GM19438 (cell line): ENCODE measurements at regions not wholly inside any gene's neighbourhood (a gene's known extent, or its start where the extent isn't known, plus 50 kb on each side); places are given as distances from the start of the nearest gene placed in this dataset.
"Not testable (repeated sequence)": the region's sequence is repeated elsewhere in the genome, so short reads cannot be mapped to it uniquely, and the experiment has no call there.

Experiments used
- ATAC-seq: cut with Tn5 transposase; IDR thresholded peaks from one replicate; pipeline ENCODE4 v1.9.1; 2021; ENCODE audit warnings: low read depth; ENCODE audit not compliant: unreplicated experiment

DNA sequence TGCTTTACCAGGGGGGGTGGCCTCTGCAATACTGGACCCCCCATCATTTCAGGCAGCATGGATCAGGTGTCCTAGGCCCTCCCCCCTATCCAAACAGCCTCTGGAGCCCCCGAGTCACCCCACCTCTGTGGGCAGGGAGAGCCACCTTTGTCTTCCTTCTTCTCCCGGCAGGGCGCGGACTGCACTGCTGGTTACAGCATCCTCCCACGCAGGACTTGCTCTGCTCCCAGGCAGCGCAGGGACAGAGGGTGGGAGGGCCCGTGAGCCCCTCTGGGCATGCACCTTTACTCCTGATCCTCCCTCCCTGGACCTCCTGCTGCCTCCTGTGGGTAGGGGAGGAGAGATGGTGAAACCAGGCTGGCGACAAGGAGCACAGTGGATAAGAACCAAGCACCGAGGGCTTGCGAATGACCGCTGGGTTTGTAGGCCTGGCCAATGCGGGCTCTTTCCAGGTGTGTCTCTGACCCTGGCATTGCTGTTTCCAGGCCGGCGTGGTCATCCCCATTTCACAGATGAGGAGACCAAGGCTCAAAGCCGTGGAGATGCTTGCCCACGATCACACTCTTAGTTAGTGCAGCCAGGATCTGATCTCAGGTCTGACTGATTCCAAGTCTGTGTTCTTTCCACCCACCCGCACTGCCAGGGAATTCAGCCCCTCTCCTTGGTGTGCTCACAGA lies 73.6 kb upstream of the TARDBP start:
- ATAC-seq, result no peak

DNA sequence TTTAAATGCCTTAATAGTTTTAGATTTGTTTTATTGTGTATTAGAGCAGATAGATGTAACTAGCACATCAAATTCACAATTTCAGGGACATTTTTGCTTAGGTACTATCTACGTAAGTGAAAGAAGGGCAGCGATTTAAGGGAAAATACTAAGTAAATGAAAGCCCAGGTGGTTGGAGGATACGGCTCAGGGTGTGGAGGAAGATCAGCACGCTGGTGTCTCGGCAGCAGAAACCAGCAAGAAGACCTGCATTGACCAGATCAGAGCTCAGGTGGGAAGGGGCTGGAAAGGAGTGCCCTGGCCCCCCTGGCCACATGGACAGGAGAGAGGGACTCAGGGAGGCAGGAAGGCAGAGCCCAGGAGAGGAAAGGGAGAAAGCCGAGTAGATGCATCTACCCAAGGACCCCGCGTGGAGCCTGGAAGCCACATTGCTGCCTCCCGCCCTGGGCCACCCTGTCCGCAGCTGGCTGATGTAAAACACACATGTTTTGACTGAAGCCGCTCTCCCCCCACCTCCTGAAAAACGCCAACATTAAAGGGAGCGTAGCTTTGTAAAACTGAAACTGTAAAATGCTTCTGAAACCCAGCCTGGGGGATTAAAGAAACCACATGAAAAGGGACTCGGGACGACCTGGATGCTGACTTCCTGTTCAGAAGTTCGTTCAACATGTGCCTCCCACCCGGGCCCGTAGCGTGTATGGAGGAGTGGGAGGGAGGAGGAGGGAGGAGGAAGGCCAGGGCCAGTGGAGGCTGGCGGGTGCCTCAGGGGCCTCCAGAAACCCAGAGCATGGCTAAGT lies 72.6 kb upstream of the TARDBP start:
- ATAC-seq, result peak; percentile 61

DNA sequence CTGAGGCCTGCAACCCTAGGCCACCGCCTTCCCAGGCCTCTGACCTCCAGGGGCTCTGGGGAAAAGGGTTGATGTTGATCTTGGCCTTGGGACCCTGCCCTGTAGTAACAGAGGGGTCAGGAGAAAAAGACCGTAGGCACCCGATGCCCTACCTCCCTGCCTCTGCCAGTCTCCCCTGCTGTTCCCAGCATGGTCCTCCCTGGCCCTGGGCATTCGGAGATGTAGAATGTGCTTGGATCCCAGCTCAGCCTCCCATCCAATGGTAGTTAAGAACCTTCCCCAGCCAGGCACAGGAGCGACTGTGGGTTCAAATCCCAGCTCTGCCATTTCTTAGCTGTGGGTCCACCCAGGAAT lies 72.0 kb upstream of the TARDBP start:
- ATAC-seq, result no peak

DNA sequence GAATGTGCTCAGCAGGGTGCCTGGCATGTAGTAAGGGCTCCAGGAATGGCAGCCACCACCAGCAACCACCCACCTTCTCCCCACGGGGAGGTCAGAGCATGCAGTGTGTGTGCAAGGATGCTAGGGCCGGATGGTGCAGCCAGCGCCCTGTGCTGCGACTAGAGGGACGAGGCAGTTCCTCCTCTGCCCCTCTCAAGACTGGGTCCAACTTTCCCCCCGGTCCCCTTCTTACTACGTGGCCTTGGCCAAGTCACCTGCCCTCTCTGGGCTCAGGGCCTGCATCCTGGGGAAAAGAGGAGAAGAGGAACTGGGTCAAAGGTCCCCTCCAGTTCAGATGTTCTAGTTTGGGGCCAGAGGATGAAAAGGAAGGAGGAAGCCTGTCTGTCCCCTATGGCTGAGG lies 71.6 kb upstream of the TARDBP start:
- no peak for ATAC-seq

GRCh38 chr1:10941891-10942541 lies 70.4 kb upstream of the TARDBP start:
- ATAC-seq, result no peak

- ATAC-seq, result no peak
Measured at GRCh38 chr1:10942542-10942912, 69.9 kb upstream of the TARDBP start.

- no peak for ATAC-seq
Measured at GRCh38 chr1:10943041-10943440, 69.4 kb upstream of the TARDBP start.

- no peak for ATAC-seq
Measured at GRCh38 chr1:10943991-10944730, 68.3 kb upstream of the TARDBP start.

DNA sequence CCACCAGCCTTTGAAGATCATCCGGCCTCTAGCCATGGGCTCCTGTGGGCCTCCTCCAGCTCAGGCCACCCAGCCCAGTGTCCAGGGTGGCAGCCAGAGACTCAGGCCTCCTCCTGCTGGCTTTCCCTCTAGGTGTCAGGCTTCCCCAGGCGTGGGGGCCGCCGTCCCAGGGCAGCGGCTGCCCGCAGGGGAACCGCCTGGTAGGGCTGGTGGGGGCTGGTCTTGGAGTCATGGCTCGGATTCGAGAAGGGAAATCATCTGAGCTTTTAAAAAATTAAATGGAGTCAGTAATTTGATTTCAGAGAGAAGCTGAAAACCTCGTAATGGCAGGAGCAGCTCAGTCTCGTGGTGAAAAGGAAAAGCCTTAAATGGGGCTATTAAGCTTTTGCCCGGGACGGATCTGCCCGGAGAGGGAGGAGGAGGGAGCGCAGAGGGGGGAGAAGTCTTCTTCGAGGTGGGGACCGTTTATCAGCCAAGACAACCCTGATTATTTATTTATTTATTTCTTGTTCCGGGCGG lies 66.4 kb upstream of the TARDBP start:
- no peak for ATAC-seq

DNA sequence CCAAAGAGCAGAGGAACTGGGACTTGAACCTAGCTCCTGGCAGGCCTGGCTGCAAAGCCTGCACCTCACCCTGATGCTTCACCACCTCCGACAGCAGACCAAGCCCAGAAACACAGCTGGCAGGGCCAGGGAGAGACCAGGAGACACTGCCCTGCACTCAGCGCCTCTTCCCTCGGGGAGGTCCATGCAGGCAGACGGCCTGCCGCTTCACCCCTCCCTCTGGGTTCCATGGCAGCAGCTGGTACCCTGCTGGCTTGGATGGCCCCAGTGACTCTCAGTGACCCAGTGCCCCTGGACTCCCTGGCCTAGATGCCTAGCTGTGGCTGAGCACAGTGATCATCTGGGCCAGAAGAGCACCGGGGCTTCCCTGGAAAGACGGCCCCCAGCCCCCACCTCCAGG lies 65.3 kb upstream of the TARDBP start:
- no peak for ATAC-seq

GRCh38 chr1:10947691-10948462 lies 64.6 kb upstream of the TARDBP start:
- ATAC-seq, result no peak

- no peak for ATAC-seq
Measured at GRCh38 chr1:10948463-10948775, 64.0 kb upstream of the TARDBP start.

- ATAC-seq, result no peak
Measured at GRCh38 chr1:10950316-10951172, 61.9 kb upstream of the TARDBP start.

- not testable (repeated sequence) for ATAC-seq
Measured at GRCh38 chr1:10951298-10951697, 61.2 kb upstream of the TARDBP start.

GRCh38 chr1:10951961-10952360 lies 60.5 kb upstream of the TARDBP start:
- no peak for ATAC-seq

DNA sequence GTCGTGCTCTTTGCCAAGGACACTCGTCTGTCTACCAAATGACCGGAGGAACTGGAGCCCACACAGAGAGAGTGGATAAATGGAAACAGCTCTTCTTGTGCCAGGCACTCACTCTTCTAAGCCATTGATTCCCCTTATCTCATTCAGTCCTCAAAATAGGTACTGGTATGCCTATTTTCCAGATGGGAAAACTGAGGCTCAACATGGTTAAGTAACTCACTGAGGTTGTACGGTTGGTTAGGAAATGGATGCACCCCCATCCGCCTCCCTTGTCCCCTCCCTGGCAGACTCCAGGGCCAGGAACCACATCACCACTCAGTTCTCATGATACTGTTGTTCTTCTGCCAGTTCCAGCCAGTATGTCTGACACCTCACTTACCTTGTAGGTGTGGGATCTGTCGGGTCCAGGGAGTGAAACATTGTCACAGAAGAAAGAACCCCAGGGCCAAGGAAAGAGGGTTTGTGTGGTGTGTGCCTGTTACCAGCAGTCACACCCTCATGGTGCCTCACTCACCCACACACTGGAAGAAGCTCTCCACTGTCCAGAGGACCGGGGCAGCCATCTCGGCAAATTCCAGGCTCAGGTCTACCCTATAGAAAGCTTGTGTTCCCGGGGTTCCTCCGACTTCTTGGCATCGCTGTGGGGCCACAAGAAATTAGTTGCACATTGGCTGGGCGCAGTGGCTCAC lies 58.8 kb upstream of the TARDBP start:
- ATAC-seq, result no peak

DNA sequence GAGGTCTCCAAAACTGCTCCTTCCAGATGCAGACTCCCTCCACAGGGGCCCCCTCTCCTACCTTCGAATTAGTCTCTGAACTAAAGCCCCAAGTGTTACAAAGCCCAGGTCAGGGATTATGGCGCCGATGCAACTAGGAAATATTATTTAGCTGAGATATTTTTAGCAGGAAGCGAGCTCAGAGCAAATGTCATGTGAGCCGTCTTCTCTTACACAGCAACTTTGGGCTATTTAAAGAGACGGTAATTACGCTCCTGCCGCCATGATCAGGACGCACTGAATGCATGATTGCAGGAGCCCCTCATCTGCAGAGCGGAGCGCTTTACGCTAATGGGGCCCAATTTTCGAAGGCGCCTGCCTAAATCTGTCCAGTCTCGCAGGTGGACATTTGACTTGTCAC lies 55.3 kb upstream of the TARDBP start:
- ATAC-seq, result no peak

DNA sequence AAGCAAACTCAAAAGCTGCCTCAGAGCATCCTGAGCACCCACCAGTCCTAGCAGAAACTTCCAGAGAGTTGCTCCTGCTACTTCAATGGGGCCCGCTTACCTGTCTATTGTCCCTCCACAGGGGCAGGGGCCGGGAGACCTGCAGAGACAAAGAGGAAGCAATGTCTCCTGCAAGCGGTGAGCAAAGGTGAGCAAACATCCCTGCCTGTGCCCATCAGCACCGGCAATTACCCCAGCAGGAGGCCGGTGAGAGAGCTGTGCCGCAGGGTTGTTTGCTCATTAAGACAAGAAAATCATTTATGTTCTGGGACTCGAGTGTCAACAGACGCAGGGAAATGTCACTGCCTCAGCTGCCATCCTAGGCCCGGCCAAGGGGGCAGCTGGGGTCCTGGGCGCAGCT lies 53.8 kb upstream of the TARDBP start:
- ATAC-seq, result no peak
